Right ventricle myocardium inferior (tissue), 1 donor: ENCODE measurements at regions not wholly inside any gene's neighbourhood (a gene's known extent, or its start where the extent isn't known, plus 50 kb on each side); places are given as distances from the start of the nearest gene placed in this dataset.
"Not testable (repeated sequence)": the region's sequence is repeated elsewhere in the genome, so short reads cannot be mapped to it uniquely, and the experiment has no call there.

Experiments
- ATAC-seq: fragments of 200-7000 bp; cut with Tn5 transposase; one replicate; pipeline ENCODE4 v1.9.1; 2020; ENCODE audit warnings: mild to moderate bottlenecking, moderate library complexity
- DNase-seq: peaks from one replicate; pipeline ENCODE4 v3.0.0; 2021; ENCODE audit errors: missing footprints
- intact Hi-C: fragments of 100-400 bp; cut with DNase I; formaldehyde crosslinking; loops from one replicate; pipeline ENCODE4 v1.11.0; 2022
- donor health status: DM: no; HTN: yes; CAD: no; lungs with severe emphysema.

DNA sequence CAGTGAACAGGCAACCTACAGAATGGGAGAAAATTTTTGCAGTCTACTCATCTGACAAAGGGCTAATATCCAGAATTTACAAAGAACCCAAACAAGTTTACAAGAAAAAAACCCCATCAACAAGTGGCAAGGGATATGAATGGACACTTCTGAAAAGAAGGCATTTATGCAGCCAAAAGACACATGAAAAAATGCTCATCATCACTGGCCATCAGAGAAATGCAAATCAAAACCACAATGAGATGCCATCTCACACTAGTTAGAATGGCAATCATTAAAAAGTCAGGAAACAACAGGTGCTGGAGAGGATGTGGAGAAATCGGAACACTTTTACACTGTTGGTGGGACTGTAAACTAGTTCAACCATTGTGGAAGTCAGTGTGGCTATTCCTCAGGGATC is 80.3 kb downstream of the ZNF474 start:
- DNase-seq, intact Hi-C loops: not testable (repeated sequence)

GRCh38 chr5:122218778-122219177 is 89.4 kb downstream of the ZNF474 start:
- ATAC-seq (no peak), DNase-seq (no peak)
- intact Hi-C loops = no loop called here

More for the DNA sequence above, 80.3 kb downstream of the ZNF474 start:
- ATAC-seq = not testable (repeated sequence)

GRCh38 chr5:122219436-122220166 is 90.3 kb downstream of the ZNF474 start:
- ATAC-seq (peak; percentile 42), DNase-seq (no peak)
- intact Hi-C loops = no loop called here

- intact Hi-C loops = no loop called here
- ATAC-seq (peak; percentile 80), DNase-seq (peak; percentile 45)
Measured at GRCh38 chr5:122220511-122220910, 91.2 kb downstream of the ZNF474 start.

- DNase-seq (no peak), ATAC-seq (no peak)
- intact Hi-C loops = no loop called here
Measured at GRCh38 chr5:122221857-122222256, 90.2 kb upstream of the SNCAIP start.

GRCh38 chr5:122222580-122222979 is 89.5 kb upstream of the SNCAIP start:
- intact Hi-C loops = no loop called here
- ATAC-seq (no peak), DNase-seq (peak; percentile 31)

- DNase-seq = no peak
- intact Hi-C loops = no loop called here
- no peak for ATAC-seq
Measured at GRCh38 chr5:122228728-122229392, 83.2 kb upstream of the SNCAIP start.

DNA sequence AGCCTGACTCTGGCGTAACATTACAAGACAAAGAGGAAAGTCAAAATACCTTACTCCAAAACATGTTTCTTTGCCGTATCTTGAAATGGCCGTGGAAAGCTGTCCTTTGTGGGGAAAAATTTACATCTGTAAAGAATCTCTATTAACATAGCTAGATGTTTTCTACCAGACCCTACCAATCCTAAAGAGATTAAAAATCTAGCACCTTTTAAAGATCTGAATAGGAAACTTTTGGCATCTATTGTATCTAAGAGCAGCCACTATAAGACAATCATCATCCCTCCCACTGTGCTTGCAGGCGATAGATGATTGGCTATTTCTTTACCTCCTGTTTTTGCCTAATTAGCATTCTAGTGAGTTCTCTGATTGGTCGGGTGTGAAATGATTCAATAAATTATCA is 82.5 kb upstream of the SNCAIP start:
- ATAC-seq = no peak
- intact Hi-C loops = no loop called here

GRCh38 chr5:122236270-122237040 is 75.6 kb upstream of the SNCAIP start:
- DNase-seq = no peak
- intact Hi-C loops = no loop called here
- ATAC-seq = no peak

More for the DNA sequence above, 82.5 kb upstream of the SNCAIP start:
- DNase-seq = no peak

GRCh38 chr5:122237906-122238305 is 74.1 kb upstream of the SNCAIP start:
- intact Hi-C loops = no loop called here
- DNase-seq (no peak), ATAC-seq (no peak)

GRCh38 chr5:122252319-122252718 is 59.7 kb upstream of the SNCAIP start:
- intact Hi-C loops = no loop called here
- no peak for ATAC-seq
- DNase-seq = no peak

DNA sequence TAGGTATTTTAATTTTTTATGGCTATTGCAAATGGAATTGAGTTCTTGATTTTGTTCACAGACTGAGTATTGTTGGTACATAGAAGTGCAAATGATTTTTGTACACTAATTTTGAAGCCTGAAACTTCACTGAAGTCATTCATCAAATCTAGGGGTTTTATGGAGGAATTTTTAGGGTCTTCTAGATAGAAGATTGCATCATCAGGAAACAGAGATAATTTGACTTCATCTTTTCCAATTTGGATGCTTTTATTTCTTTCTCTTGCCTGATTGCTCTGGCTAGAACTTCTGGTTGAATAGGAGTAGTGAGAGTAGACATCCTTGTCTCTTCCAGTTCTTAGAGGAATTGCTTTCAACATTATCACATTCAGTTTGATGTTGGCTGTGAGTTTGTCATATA is 58.2 kb upstream of the SNCAIP start:
- intact Hi-C loops = no loop called here
- ATAC-seq (no peak), DNase-seq (no peak)

GRCh38 chr5:122256388-122256787 is 55.6 kb upstream of the SNCAIP start:
- DNase-seq (no peak), ATAC-seq (no peak)
- intact Hi-C loops = no loop called here

- no peak for DNase-seq
- ATAC-seq = no peak
- intact Hi-C loops = no loop called here
Measured at GRCh38 chr5:122257000-122257399, 55.0 kb upstream of the SNCAIP start.

GRCh38 chr5:122258241-122258640 is 53.8 kb upstream of the SNCAIP start:
- DNase-seq (no peak), ATAC-seq (no peak)
- intact Hi-C loops = no loop called here

- DNase-seq (no peak), ATAC-seq (no peak)
- intact Hi-C loops = no loop called here
Measured at GRCh38 chr5:122258840-122259239, 53.2 kb upstream of the SNCAIP start.

DNA sequence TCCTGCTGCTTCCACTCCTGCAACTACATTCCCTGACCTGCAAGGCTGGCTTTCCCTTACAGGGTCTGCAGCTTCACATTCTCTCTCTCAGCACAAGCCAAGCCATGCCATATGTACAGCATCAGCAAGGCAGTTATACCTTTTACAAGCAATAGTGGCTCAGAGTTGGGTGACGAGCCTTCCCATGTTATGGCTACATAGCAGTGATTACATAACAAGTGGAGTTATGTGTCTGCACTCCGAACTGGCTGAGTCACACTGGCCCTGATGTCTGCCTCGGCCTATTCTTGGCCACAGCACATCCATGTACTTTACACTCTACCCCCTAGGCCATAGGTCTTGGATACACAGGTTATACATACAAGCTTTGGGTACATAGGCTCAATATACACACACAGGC is 52.0 kb upstream of the SNCAIP start:
- intact Hi-C loops = no loop called here
- DNase-seq = no peak
- ATAC-seq = no peak

GRCh38 chr5:122262103-122262502 is 49.9 kb upstream of the SNCAIP start:
- ATAC-seq = no peak
- intact Hi-C loops = no loop called here
- DNase-seq = no peak
